HG03064 (cell line): ENCODE measurements at regions not wholly inside any gene's neighbourhood (a gene's known extent, or its start where the extent isn't known, plus 50 kb on each side); places are given as distances from the start of the nearest gene placed in this dataset.

ENCODE experiments used
- ATAC-seq: cut with Tn5 transposase; IDR thresholded peaks from one replicate; pipeline ENCODE4 v1.9.1; 2021; ENCODE audit warnings: low read depth; ENCODE audit not compliant: unreplicated experiment

GRCh38 chr15:95565016-95565600, 765.4 kb upstream of the NR2F2 start:
- no peak for ATAC-seq

GRCh38 chr15:95565690-95566089, 764.8 kb upstream of the NR2F2 start:
- no peak for ATAC-seq

- no peak for ATAC-seq
These were observed 762.8 kb upstream of the NR2F2 start for GRCh38 chr15:95567686-95568085.

GRCh38 chr15:95574053-95574452, 756.4 kb upstream of the NR2F2 start:
- ATAC-seq: no peak

- no peak for ATAC-seq
These were observed 752.6 kb upstream of the NR2F2 start for GRCh38 chr15:95577927-95578326.

GRCh38 chr15:95580121-95580520, 750.4 kb upstream of the NR2F2 start:
- ATAC-seq: no peak

GRCh38 chr15:95581595-95581994, 748.9 kb upstream of the NR2F2 start:
- no peak for ATAC-seq

GRCh38 chr15:95584088-95584487, 746.4 kb upstream of the NR2F2 start:
- ATAC-seq: no peak

GRCh38 chr15:95588056-95588455, 742.4 kb upstream of the NR2F2 start:
- no peak for ATAC-seq

GRCh38 chr15:95590533-95591044, 739.9 kb upstream of the NR2F2 start:
- ATAC-seq: no peak

- no peak for ATAC-seq
These were observed 739.2 kb upstream of the NR2F2 start for GRCh38 chr15:95591270-95591669.

GRCh38 chr15:95591886-95592285, 738.6 kb upstream of the NR2F2 start:
- no peak for ATAC-seq

GRCh38 chr15:95594496-95594895, 736.0 kb upstream of the NR2F2 start:
- no peak for ATAC-seq

GRCh38 chr15:95595759-95596158, 734.7 kb upstream of the NR2F2 start:
- no peak for ATAC-seq

GRCh38 chr15:95596496-95596895, 734.0 kb upstream of the NR2F2 start:
- ATAC-seq: no peak

GRCh38 chr15:95598251-95598855, 732.1 kb upstream of the NR2F2 start:
- no peak for ATAC-seq

GRCh38 chr15:95600367-95600766, 730.1 kb upstream of the NR2F2 start:
- no peak for ATAC-seq

GRCh38 chr15:95600884-95601283, 729.6 kb upstream of the NR2F2 start:
- no peak for ATAC-seq

- ATAC-seq: no peak
These were observed 729.0 kb upstream of the NR2F2 start for GRCh38 chr15:95601525-95601924.

GRCh38 chr15:95603802-95604201, 726.7 kb upstream of the NR2F2 start:
- ATAC-seq: no peak

GRCh38 chr15:95604634-95605036, 725.9 kb upstream of the NR2F2 start:
- ATAC-seq: no peak

- no peak for ATAC-seq
These were observed 725.4 kb upstream of the NR2F2 start for GRCh38 chr15:95605098-95605497.
